Osteoblast (primary cell): ENCODE measurements at regions not wholly inside any gene's neighbourhood (a gene's known extent, or its start where the extent isn't known, plus 50 kb on each side); places are given as distances from the start of the nearest gene placed in this dataset.

ENCODE experiments used
- DNase-seq: peaks from one replicate; pipeline ENCODE4 v3.0.0; 2011; ENCODE audit warnings: low spot score, mixed read lengths; ENCODE audit not compliant: insufficient read length; ENCODE audit errors: missing footprints
- H2AFZ ChIP-seq: 2 replicates; pipeline ENCODE4 v1.6.0; 2011; ENCODE audit warnings: mild to moderate bottlenecking, low read length
- H3K27ac ChIP-seq: 2 replicates; pipeline ENCODE4 v1.5.1; 2011; ENCODE audit warnings: mild to moderate bottlenecking, low read depth, low read length, moderate library complexity
- H3K27me3 ChIP-seq: 2 replicates; pipeline ENCODE4 v1.6.0; 2012; ENCODE audit warnings: mild to moderate bottlenecking, control low read depth, inconsistent platforms, low read length, moderate library complexity; ENCODE audit not compliant: insufficient read depth
- H3K36me3 ChIP-seq: 2 replicates; pipeline ENCODE4 v1.5.1; 2011; ENCODE audit warnings: mild to moderate bottlenecking, low read length, control low read depth, moderate library complexity; ENCODE audit not compliant: insufficient read depth
- H3K4me1 ChIP-seq: 2 replicates; pipeline ENCODE4 v1.5.1; 2011; ENCODE audit warnings: mild to moderate bottlenecking, low read length, control low read depth, moderate library complexity; ENCODE audit not compliant: insufficient read depth
- H3K4me2 ChIP-seq: 2 replicates; pipeline ENCODE4 v1.6.0; 2011; ENCODE audit warnings: mild to moderate bottlenecking, low read length; ENCODE audit not compliant: insufficient read depth
- H3K4me3 ChIP-seq: fragments of 200-600 bp; sonication (generic); 3 replicates; pipeline ENCODE4 v1.5.1; 2012; ENCODE audit warnings: mild to moderate bottlenecking, low read length, inconsistent platforms; ENCODE audit not compliant: insufficient read depth
- H3K79me2 ChIP-seq: 2 replicates; pipeline ENCODE4 v1.6.0; 2012; ENCODE audit warnings: mild to moderate bottlenecking, low read length, control low read depth, inconsistent platforms; ENCODE audit not compliant: insufficient read depth
- H3K9me3 ChIP-seq: 2 replicates; pipeline ENCODE4 v1.5.1; 2011; ENCODE audit warnings: low read depth, low read length, control low read depth
- H4K20me1 ChIP-seq: 2 replicates; pipeline ENCODE4 v1.6.0; 2012; ENCODE audit warnings: mild to moderate bottlenecking, low read length, control low read depth; ENCODE audit not compliant: insufficient read depth
- TF ChIP-seq, protein P1 (sequence below): IDR thresholded peaks from 2 replicates; pipeline ENCODE4 v1.5.1; 2011; ENCODE audit warnings: mild to moderate bottlenecking, low read depth, low read length, moderate library complexity; ENCODE audit errors: extremely low read depth

DNA sequence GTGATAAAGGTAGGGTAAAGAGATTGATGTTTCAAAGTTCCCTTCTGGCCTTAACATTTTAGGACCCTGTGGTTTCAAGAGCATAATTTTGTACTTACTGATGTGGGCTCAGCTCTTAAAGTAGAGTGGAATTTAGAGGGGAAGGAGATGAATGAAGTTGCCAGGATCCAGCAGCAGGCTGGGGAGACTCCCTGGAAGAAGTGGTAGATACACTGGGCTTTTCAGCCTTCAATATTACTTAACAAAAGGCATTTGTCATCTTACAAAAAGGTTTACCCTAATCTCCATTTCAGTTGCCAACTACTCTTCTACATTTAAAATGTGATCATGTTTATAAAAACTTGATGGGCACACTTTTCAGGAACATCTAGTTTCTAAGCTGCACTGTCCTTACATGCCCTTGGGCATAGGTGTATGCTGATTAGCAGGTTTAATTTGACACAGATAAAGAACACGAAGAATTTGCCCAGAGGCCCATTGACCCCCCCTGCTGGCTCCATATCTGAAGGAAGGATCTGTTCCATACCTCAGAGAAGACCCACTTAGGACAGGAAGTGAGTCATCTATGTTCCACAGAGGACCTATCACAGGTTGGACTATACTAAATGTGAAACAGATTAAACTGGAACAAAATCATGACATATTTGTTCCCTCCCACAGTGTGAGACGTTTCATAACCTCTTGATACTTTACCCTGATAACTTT, 93.0 kb upstream of the LPP start:
- peaks cover 5% of the 10 kb centered on the region for H3K4me1 ChIP-seq

DNA sequence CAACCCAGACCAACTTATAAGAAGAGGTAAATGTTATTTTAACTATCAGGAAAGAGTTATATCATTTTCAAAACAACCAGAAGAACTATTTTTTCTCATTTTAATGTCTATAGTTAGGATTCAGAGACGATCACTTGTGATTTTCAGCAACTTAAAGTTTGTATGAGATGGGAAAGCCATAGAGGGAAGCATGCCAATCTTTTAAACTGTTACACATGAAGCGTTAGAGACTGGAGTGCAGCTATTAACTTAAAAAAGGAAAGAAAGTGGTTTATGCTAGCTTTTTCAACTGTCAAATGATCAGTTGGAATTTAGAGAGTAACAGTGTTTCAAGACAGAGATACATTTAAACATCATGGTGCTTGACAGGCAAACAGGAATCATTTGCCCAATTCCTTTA, 91.7 kb upstream of the LPP start:
- H3K79me2 ChIP-seq: no peaks in the 10 kb centered on the region
- H3K27me3 ChIP-seq: no peaks in the 10 kb centered on the region
- no peaks in the 10 kb centered on the region for H4K20me1 ChIP-seq
- no peak for DNase-seq
- no peak overlapping the region for H3K4me3 ChIP-seq
- no peak overlapping the region for H3K27ac ChIP-seq
- no peak overlapping the region for H3K4me2 ChIP-seq
- no peak overlapping the region for H2AFZ ChIP-seq
- peaks cover 5% of the 10 kb centered on the region for H3K4me1 ChIP-seq
- no peaks in the 10 kb centered on the region for H3K9me3 ChIP-seq
- no peaks in the 10 kb centered on the region for H3K36me3 ChIP-seq
- TF ChIP-seq, protein P1, sequence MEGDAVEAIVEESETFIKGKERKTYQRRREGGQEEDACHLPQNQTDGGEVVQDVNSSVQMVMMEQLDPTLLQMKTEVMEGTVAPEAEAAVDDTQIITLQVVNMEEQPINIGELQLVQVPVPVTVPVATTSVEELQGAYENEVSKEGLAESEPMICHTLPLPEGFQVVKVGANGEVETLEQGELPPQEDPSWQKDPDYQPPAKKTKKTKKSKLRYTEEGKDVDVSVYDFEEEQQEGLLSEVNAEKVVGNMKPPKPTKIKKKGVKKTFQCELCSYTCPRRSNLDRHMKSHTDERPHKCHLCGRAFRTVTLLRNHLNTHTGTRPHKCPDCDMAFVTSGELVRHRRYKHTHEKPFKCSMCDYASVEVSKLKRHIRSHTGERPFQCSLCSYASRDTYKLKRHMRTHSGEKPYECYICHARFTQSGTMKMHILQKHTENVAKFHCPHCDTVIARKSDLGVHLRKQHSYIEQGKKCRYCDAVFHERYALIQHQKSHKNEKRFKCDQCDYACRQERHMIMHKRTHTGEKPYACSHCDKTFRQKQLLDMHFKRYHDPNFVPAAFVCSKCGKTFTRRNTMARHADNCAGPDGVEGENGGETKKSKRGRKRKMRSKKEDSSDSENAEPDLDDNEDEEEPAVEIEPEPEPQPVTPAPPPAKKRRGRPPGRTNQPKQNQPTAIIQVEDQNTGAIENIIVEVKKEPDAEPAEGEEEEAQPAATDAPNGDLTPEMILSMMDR: no peak

More for the DNA sequence above, 93.0 kb upstream of the LPP start:
- no peak for DNase-seq
- no peak overlapping the region for H3K4me2 ChIP-seq
- H3K36me3 ChIP-seq: no peaks in the 10 kb centered on the region
- H3K27ac ChIP-seq: no peak overlapping the region
- TF ChIP-seq, protein P1: no peak
- H3K27me3 ChIP-seq: no peaks in the 10 kb centered on the region
- no peaks in the 10 kb centered on the region for H4K20me1 ChIP-seq
- no peak overlapping the region for H2AFZ ChIP-seq
- no peak overlapping the region for H3K4me3 ChIP-seq
- no peaks in the 10 kb centered on the region for H3K9me3 ChIP-seq
- no peaks in the 10 kb centered on the region for H3K79me2 ChIP-seq

DNA sequence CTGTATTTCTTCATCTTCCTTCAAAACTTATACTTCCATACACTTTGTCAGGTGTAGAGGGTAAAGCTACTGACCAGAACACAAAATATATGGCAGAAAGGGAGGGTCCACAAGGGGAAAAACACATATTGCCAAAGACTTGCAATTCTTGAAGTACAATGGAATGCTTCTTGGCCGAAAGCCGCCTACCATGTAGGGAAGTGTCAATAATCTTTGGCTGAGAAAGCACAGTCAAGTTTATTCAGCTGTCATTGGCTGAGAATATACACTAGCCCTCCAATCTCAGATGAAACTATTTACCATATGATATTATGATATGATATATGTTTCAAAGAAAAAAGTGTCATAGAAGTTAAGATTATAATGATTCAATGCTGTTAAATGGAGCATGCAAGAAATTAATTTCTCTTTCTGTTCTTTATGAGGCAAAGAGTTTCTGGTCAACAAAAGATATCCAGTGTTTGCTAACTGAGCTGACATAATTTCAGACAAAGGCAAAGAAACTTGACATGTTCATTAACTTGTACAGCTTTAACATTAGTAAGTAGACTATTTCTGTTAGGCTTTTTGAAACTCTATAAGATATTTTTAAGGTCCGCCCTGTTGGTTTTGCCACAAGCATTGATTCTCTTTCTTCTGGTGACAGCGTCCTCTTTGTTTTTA, 89.0 kb upstream of the LPP start:
- H2AFZ ChIP-seq: no peak overlapping the region
- H3K27ac ChIP-seq: no peak overlapping the region
- DNase-seq: no peak
- no peaks in the 10 kb centered on the region for H3K79me2 ChIP-seq
- no peak overlapping the region for H3K4me3 ChIP-seq
- H4K20me1 ChIP-seq: no peaks in the 10 kb centered on the region
- H3K4me1 ChIP-seq: peaks cover 14% of the 10 kb centered on the region
- TF ChIP-seq, protein P1: no peak
- H3K4me2 ChIP-seq: no peak overlapping the region
- no peaks in the 10 kb centered on the region for H3K27me3 ChIP-seq
- H3K36me3 ChIP-seq: no peaks in the 10 kb centered on the region
- no peaks in the 10 kb centered on the region for H3K9me3 ChIP-seq

DNA sequence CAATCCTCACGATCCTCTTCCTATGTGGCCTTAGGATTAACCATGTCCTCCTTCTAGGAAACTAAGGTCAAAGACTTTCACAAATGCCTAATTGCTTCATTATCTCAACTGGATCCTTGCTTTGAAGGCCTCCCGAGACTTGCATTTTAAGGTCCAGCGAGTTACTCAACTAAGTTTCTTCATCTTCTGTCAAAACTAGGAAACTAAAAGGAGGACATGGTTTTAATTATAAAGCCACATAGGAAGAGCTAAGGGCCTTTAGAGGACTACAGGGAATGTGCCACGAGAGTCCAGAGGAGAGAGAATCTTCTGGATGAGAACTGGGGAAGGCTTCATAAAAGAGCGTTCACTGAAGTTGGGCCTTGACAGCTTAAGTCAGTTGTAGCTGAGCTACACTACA, 87.8 kb upstream of the LPP start:
- Histone ChIP-seq H3K4me1 (peaks cover 13% of the 10 kb centered on the region), H3K27ac (no peak overlapping the region), H3K9me3 (no peaks in the 10 kb centered on the region), H3K4me2 (no peak overlapping the region), H4K20me1 (no peaks in the 10 kb centered on the region), H3K27me3 (no peaks in the 10 kb centered on the region), H3K4me3 (no peak overlapping the region), H3K36me3 (no peaks in the 10 kb centered on the region), H2AFZ (no peak overlapping the region), H3K79me2 (no peaks in the 10 kb centered on the region)
- TF ChIP-seq, protein P1: no peak
- no peak for DNase-seq
